BJ (cell line): ENCODE measurements at regions not wholly inside any gene's neighbourhood (a gene's known extent, or its start where the extent isn't known, plus 50 kb on each side); places are given as distances from the start of the nearest gene placed in this dataset.

ENCODE experiments used
- CTCF ChIA-PET: fragments of 350-600 bp; formaldehyde crosslinking; extraction: SDS; loops from one replicate; lab custom pipeline; 2021; ENCODE audit warnings: antibody characterized with exemption, inconsistent platforms; lab: Yijun Ruan, JAX
- POLR2A ChIA-PET: fragments of 300-600 bp; sonication (Branson Sonifier 250); formaldehyde crosslinking; extraction: SDS; loops from one replicate; lab custom pipeline; 2021; ENCODE audit warnings: antibody characterized with exemption; lab: Charles Lee
- DNase-seq: peaks from one replicate; pipeline ENCODE4 v3.0.0-alpha.2; 2011; ENCODE audit warnings: low read depth
- H3K27me3 ChIP-seq: 2 replicates; pipeline ENCODE4 v1.6.0; 2011; ENCODE audit warnings: low read length; ENCODE audit not compliant: control insufficient read depth, insufficient read depth
- H3K36me3 ChIP-seq: 2 replicates; pipeline ENCODE4 v1.5.1; 2011; ENCODE audit warnings: low read length; ENCODE audit not compliant: control insufficient read depth, insufficient read depth
- H3K4me3 ChIP-seq: 2 replicates; pipeline ENCODE4 v1.5.1; 2011; ENCODE audit warnings: low read depth, mild to moderate bottlenecking, control low read depth, low read length
- CTCF ChIP-seq: IDR thresholded peaks from 2 replicates; pipeline ENCODE4 v1.5.1; 2011; ENCODE audit warnings: low read depth, mild to moderate bottlenecking, control low read depth, inconsistent platforms, low read length, moderate library complexity; ENCODE audit not compliant: insufficient read depth

- CTCF ChIA-PET, result interaction anchor here (2.1 kb wide), 1 partner anchor 27 kb away, joined by 4 read pairs; no protein-coding TSS in a partner anchor
- Histone ChIP-seq H3K27me3 (no peaks in the 10 kb centered on the region), H3K4me3 (no peak overlapping the region), H3K36me3 (no peaks in the 10 kb centered on the region)
- TF ChIP-seq CTCF, result no peak
- POLR2A ChIA-PET, result no interaction called here
- DNase-seq, result no peak
Measured at GRCh38 chr2:12236136-12236844, 480.4 kb upstream of the TRIB2 start.

GRCh38 chr2:12240206-12240605 lies 476.5 kb upstream of the TRIB2 start:
- ChIA-PET CTCF (interaction anchor here (0.6 kb wide), 1 partner anchor 56 kb away, joined by 4 read pairs; no protein-coding TSS in a partner anchor), POLR2A (no interaction called here)
- Histone ChIP-seq H3K36me3 (no peaks in the 10 kb centered on the region), H3K27me3 (no peaks in the 10 kb centered on the region), H3K4me3 (no peak overlapping the region)
- TF ChIP-seq CTCF, result no peak
- DNase-seq, result no peak

- no peaks in the 10 kb centered on the region for H3K36me3 ChIP-seq
- ChIA-PET CTCF (interaction anchor here (1.1 kb wide), 1 partner anchor 414 kb away, joined by 4 read pairs; no protein-coding TSS in a partner anchor), POLR2A (interaction anchor here (0.6 kb wide), 1 partner anchor 44 kb away, joined by 5 read pairs; no protein-coding TSS in a partner anchor)
- no peaks in the 10 kb centered on the region for H3K27me3 ChIP-seq
- H3K4me3 ChIP-seq, result no peak overlapping the region
- no peak for DNase-seq
- TF ChIP-seq CTCF, result no peak
Measured at GRCh38 chr2:12243381-12243780, 473.4 kb upstream of the TRIB2 start.

GRCh38 chr2:12244070-12244469 lies 472.7 kb upstream of the TRIB2 start:
- no peaks in the 10 kb centered on the region for H3K36me3 ChIP-seq
- ChIA-PET CTCF (interaction anchor here (1.1 kb wide), 1 partner anchor 415 kb away, joined by 4 read pairs; no protein-coding TSS in a partner anchor), POLR2A (no interaction called here)
- H3K4me3 ChIP-seq, result no peak overlapping the region
- no peaks in the 10 kb centered on the region for H3K27me3 ChIP-seq
- no peak for DNase-seq
- TF ChIP-seq CTCF, result no peak

- Histone ChIP-seq H3K36me3 (no peaks in the 10 kb centered on the region), H3K4me3 (no peak overlapping the region), H3K27me3 (no peaks in the 10 kb centered on the region)
- POLR2A ChIA-PET, result no interaction called here
- CTCF ChIA-PET, result no interaction called here
- no peak for TF ChIP-seq CTCF
- no peak for DNase-seq
Measured at GRCh38 chr2:12251121-12251520, 465.6 kb upstream of the TRIB2 start.
